HG03520 (cell line): ENCODE measurements at regions not wholly inside any gene's neighbourhood (a gene's known extent, or its start where the extent isn't known, plus 50 kb on each side); places are given as distances from the start of the nearest gene placed in this dataset.

Experiments
- ATAC-seq: cut with Tn5 transposase; IDR thresholded peaks from one replicate; pipeline ENCODE4 v1.9.1; 2021; ENCODE audit warnings: mild to moderate bottlenecking, moderate library complexity; ENCODE audit not compliant: unreplicated experiment

- no peak for ATAC-seq
These were observed 109.2 kb upstream of the UBL3 start for GRCh38 chr13:29959603-29960002.

- ATAC-seq, result no peak
These were observed 108.7 kb upstream of the UBL3 start for GRCh38 chr13:29959086-29959485.

DNA sequence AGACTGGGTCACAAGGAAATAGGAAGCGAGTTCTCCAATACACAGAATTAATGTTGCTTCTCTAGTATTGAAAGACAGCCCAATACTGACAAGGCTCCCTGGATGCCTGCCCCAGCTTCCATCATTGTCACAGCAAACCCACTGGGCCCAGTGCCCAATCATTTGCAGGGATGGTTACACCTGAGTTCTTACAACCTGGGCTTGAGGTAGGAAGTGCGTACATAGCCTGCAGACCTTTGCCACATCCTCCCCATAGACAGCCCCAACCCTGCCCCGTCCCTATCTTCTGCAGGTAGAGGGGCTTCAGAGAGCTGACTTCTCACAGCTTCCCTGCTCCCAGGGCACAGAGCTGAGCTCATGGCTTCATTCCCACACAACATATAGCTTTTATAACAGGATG lies 108.1 kb upstream of the UBL3 start:
- no peak for ATAC-seq

GRCh38 chr13:29957320-29957719 lies 106.9 kb upstream of the UBL3 start:
- ATAC-seq, result no peak

DNA sequence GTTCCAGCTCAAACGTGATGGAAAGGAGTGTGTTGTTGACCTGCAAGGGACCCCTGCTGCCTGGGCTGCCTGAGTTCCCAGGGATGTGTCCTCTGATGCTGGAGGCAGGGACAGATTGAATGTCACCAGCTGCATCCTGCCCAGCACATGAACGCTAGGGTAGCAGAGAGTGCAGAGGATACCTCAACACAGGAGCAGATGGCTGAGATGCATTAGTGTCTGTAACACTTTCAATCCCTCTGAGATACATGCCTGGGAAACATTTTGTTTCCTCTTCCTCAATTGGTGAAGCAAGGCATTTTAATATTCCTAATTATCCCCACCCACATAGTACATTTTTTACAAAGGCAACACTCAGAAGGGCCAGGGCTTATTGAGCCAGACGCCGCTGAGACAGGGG lies 106.4 kb upstream of the UBL3 start:
- ATAC-seq, result no peak

DNA sequence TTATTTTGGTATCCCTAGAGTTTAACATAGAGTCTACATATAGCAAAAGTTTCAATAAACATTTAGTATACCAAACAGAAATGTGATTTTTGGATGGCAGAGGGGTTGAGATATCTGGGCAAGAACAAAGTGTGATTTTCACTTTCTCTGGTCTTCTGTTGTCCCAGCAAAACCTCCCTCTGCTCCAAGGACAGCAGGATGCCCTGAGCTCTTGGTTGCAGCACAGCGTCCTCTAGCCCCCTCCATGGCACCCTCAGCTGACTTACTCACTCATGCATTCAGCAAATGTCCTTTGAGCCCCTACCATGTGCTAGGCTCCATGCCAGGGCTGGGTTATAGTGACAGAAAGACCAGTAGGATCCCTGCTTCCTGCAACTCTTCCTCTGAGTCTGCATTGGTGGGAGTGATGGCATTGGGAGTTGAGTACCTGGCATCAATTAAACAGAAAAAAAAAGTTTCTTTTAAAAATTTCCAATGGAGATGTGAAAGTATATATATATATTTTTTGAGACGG lies 104.8 kb upstream of the UBL3 start:
- no peak for ATAC-seq

DNA sequence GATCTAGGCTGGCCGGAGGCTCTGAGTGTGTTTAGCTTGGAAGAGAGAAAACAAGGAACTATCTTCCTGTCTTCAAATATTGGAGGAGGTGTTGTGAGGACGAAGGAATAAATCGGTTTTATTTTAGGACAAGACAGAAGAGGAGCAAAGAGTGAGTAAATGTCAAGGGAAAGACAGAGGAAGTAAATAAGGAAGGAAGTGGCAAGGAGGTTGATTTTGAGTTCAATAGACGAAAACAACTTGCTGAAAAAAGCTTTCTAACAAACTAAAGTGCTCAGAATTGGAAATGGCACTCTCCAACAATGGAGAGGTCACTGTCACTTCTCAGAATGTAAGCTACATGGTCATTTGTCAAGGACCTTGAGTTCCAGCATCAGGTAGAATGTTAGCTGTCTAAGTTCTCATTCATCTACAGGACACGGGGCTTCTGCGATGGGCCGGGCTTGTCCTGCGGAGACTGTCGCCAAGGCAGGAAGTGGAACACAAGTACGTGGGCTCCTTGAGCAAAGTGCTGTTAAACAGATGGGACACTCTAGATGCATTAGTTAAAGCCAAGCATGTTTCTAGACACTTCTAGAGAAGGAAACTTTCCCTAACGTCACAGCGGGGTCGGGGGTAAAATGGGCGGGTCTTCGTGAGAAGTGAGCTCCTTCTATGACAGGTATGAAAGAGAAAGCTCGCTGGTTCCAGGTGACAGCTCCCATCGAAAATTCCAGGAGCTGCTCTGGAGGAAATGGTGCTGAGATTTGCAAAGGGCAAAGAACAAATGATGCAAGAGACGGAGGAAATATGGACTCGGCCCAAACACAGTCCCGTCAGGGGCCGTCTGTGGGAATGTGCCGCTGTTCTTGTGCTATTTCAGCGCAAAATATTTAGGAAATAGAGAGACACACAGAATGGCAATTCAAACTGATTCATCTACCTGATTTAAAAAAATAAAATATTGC lies 103.9 kb upstream of the UBL3 start:
- no peak for ATAC-seq

GRCh38 chr13:29953542-29953941 lies 103.1 kb upstream of the UBL3 start:
- ATAC-seq, result no peak

GRCh38 chr13:29952245-29952644 lies 101.8 kb upstream of the UBL3 start:
- ATAC-seq, result no peak

- ATAC-seq, result no peak
These were observed 98.4 kb upstream of the UBL3 start for GRCh38 chr13:29948791-29949190.

DNA sequence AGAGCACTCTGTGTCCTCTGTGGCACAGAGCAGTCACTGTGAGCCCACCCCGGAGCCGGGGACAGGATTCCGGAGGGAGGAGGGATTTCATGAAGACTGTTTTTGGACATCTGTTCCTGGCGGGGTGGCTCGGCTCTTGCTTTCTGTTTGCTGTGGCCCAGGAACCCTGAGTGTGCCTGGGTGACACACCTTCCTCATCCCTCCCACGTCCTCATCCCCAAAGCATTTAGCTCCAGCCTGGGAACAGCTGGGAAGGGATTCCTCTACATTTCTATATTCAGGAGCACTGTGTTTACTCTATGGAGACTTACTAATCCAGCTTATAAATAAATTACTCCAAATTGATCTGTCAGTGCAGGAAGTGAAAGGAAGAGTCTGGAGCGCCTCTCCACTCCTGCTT lies 97.8 kb upstream of the UBL3 start:
- no peak for ATAC-seq

DNA sequence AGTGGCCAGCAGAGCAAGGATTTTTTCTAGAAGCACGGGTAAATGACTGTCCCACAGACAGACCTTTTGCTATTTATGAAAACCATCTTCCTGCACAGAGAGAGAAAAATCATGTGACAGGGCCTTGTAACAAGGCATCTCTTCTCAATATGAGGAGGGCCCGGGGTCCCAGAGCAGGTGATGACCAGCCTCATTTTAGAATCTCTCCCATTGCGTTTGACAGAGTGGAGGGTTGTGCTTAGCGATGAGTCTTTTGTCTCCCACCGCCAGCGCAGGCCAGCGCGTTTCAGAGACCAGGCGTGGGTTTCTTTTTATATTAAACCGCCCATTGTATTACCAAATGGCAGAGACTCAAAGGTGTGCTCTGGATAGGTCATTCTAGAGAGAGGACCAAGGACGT lies 97.4 kb upstream of the UBL3 start:
- ATAC-seq, result no peak

DNA sequence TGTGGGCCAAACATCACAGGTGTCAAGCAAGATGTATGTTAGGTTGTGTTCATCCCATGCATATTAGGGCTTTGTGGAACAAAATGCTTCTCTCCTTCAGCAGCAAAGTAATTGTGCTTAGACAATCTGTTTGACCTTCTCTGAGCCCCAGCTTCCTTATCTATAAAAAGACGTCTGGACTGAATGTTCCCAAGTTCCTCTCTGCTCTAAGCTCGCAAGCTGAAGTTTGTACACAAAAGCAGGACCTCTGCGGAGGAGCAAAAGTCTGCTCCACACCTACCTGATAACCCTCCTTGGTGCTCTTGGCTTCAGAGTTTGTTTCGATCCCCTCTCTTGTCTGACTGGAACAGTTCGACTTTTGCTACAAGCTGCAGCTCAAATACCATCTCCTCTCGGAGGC lies 95.7 kb upstream of the UBL3 start:
- ATAC-seq, result no peak

GRCh38 chr13:29943686-29944085 lies 93.3 kb upstream of the UBL3 start:
- no peak for ATAC-seq

- no peak for ATAC-seq
These were observed 92.9 kb upstream of the UBL3 start for GRCh38 chr13:29943273-29943672.

GRCh38 chr13:29940715-29941114 lies 90.3 kb upstream of the UBL3 start:
- no peak for ATAC-seq

DNA sequence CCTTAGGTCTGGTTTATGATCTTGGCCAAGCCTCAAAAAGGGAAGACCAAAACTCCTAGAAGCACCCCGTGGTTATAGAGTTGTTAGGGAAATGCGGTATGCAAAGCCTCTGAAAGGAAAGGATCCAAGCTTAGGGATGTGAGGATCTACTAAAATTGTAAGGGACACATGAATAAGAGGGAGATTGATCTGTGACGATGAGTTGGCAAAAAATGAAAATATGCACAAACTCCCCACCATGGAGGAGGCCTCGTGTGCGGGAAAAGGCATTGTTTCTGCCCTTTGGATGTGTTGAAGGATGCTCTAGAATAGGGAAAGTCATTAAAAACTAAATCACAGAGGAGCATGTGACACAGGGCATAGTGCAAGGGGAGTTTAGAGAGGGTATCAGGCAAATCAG lies 88.7 kb upstream of the UBL3 start:
- ATAC-seq, result no peak

DNA sequence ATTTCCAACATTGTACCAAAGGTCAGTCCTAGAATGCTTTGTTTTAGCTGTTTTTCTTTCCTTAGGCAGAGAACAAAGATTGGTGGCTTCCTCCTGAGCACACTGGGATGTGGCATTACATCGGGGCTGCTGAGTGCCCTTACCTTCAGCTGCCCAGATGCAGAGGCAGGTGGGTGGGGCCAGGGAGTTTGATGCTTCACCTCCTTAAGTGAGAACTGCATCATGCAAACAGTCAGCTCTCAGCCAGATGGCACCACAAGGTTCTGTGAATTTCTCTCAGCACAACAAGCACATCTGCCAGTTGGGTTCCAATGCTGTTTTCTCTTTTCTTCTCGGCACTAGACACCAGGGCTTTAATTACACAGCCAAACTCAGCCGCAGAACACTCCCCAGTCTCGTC lies 87.4 kb upstream of the UBL3 start:
- no peak for ATAC-seq

DNA sequence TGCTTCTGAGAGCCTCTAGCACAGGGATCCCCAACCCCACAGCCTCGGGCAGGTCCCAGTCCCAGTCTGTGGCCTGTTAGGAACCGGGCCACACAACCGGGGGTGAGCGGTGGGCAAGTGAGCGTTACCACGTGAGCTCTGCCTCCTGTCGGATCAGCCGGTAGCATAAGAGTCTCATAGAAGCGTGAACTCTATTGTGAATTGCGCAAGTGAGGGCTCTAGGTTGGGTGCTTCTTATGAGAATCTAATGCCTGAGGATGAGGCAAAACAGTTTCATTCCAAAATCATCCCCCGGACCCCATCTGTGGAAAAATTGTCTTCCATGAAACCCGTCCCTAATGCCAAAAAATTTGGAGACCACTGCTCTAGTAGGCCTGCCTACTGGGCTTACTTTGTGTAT lies 87.0 kb upstream of the UBL3 start:
- no peak for ATAC-seq

DNA sequence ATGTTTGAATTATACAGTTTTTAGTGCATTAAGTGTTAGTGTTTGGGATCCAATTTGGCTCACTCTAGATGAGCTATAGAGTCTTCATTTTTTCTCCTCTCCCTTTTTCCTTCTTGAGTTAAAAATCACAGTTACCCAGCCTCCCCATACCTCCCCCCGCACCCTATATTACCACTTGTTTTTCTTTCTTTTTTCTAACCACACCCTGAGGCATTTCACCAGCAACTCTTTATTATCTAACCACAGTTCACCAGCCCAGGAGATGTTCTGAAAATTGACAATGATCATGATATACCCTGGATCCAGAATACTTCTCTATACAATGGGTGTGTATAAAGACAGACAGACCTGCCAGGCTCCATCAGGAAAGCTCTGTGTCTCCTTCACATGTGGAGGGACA lies 86.5 kb upstream of the UBL3 start:
- no peak for ATAC-seq

DNA sequence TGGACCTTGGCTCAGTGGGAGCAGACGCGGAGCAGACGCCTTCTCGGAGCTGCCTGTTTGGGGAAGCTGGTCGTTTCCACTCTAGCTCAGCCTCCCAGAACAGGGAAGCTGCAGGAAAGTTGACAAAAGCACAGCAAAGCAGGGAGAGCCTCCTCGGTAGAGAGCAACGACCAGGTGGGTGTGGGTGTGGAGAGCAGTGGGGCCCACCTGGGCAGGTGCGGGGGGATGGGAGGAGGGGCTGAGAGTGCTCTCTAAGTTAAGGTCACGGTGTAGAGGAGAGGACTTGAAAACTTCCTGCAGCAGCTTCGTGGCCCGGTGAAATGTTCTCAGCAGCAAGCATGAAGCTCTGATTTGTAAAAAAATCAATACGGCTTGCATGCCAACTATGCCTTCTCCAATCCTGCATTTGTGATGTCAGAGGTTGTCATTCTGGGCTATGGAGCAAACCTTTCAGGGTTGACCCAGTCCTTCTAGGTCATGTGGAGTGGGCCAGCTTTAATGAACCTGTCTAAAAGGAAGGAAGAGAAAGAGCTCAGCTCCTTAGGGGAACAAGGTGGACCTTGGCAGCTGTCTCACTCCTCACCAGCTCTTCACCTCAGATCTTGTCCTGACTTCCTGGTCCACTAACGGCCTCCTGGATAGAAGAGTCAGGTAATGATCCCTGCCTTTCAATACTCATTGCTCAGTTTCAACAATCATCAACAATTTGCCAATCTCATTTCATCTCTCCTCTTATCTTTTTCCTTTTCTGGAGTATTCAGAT lies 85.8 kb upstream of the UBL3 start:
- no peak for ATAC-seq
